Prostate gland (tissue), 2 donors: ENCODE measurements at regions not wholly inside any gene's neighbourhood (a gene's known extent, or its start where the extent isn't known, plus 50 kb on each side); places are given as distances from the start of the nearest gene placed in this dataset.

Source experiments
- POLR2A ChIP-seq: fragments of 450-650 bp; IDR thresholded peaks from one replicate; pipeline ENCODE4 v1.6.1; 2016; ENCODE audit warnings: antibody characterized with exemption, mild to moderate bottlenecking
- TF ChIP-seq, protein P1 (sequence below), 4 experiments: fragments of 200-600 bp in 2 of 4; fragments of 450-650 bp in 2 of 4; sonication (generic) in 2 of 4; IDR thresholded peaks; 1 replicate in 3 of 4; 2 replicates in 1 of 4; pipeline ENCODE4 v1.5.1; 2016 to 2019; ENCODE audit warnings: antibody characterized with exemption in 4 of 4, mild to moderate bottlenecking in 2 of 4, moderate library complexity in 2 of 4

DNA sequence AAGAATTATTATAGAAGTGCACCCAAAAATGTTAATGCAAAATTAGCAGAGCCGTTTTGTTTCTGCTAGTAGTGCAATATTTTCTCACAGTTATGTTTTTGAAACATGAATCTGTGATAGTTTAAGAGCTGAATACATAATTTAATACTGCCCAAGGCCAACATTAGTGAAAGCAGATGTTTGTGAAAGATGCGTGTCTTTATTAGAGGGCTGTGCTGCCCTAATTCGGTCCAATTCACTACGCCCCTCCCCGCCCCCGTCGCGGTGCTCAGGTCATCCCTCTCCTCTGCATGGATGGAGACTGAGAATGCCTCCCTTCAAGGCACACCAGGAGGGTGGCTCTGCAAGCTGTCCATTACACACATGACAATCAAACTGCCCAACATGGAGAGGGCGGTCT lies 172.0 kb downstream of the TEX36 start:
- TF ChIP-seq, protein P1, sequence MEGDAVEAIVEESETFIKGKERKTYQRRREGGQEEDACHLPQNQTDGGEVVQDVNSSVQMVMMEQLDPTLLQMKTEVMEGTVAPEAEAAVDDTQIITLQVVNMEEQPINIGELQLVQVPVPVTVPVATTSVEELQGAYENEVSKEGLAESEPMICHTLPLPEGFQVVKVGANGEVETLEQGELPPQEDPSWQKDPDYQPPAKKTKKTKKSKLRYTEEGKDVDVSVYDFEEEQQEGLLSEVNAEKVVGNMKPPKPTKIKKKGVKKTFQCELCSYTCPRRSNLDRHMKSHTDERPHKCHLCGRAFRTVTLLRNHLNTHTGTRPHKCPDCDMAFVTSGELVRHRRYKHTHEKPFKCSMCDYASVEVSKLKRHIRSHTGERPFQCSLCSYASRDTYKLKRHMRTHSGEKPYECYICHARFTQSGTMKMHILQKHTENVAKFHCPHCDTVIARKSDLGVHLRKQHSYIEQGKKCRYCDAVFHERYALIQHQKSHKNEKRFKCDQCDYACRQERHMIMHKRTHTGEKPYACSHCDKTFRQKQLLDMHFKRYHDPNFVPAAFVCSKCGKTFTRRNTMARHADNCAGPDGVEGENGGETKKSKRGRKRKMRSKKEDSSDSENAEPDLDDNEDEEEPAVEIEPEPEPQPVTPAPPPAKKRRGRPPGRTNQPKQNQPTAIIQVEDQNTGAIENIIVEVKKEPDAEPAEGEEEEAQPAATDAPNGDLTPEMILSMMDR (IDR thresholded peaks at IDR 0.05): no peak
- TF ChIP-seq POLR2A: no peak
